Esophagus muscularis mucosa (tissue), 4 donors: ENCODE measurements at regions not wholly inside any gene's neighbourhood (a gene's known extent, or its start where the extent isn't known, plus 50 kb on each side); places are given as distances from the start of the nearest gene placed in this dataset.
"Not testable (repeated sequence)": the region's sequence is repeated elsewhere in the genome, so short reads cannot be mapped to it uniquely, and the experiment has no call there.

Source experiments
- DNase-seq: peaks from one replicate; pipeline ENCODE4 v3.0.0-alpha.2; 2017; ENCODE audit errors: extremely low spot score
- H3K27ac ChIP-seq, 4 donors: fragments of 200-600 bp; sonication (generic); replicated peaks in 1 of 4; 1 replicate in 3 of 4; 2 replicates in 1 of 4; pipeline ENCODE4 v1.5.1; 2016 to 2019; ENCODE audit warnings: mild to moderate bottlenecking in 1 of 4
- H3K27me3 ChIP-seq, 4 donors: fragments of 200-600 bp; sonication (generic); one replicate each; pipeline versions ENCODE4 v1.5.1 to v1.6.0; 2016 to 2019
- H3K36me3 ChIP-seq, 4 donors: fragments of 200-600 bp; sonication (generic); one replicate each; pipeline ENCODE4 v1.5.1; 2016 to 2019
- H3K4me1 ChIP-seq, 4 donors: fragments of 200-600 bp; sonication (generic); one replicate each; pipeline ENCODE4 v1.5.1; 2016 to 2019
- H3K4me3 ChIP-seq, 4 donors: fragments of 200-600 bp; sonication (generic); 1 replicate in 2 of 4; 2 replicates in 2 of 4; pipeline ENCODE4 v1.5.1; 2016 to 2019; ENCODE audit warnings: mild to moderate bottlenecking in 4 of 4, moderate library complexity in 1 of 4
- H3K9me3 ChIP-seq, 4 donors: fragments of 200-600 bp; sonication (generic); 1 replicate in 3 of 4; 2 replicates in 1 of 4; pipeline ENCODE4 v1.5.1; 2016 to 2019
- CTCF ChIP-seq, 3 experiments: fragments of 200-600 bp in 2 of 3; fragments of 450-650 bp in 1 of 3; sonication (generic) in 2 of 3; IDR thresholded peaks; one replicate each; pipeline ENCODE4 v1.5.1; 2017 to 2019; ENCODE audit warnings: antibody characterized with exemption in 3 of 3, mild to moderate bottlenecking in 2 of 3, moderate library complexity in 1 of 3
- EP300 ChIP-seq: sonication (generic); formaldehyde crosslinking; IDR thresholded peaks from one replicate; pipeline ENCODE4 v1.6.1; 2017; ENCODE audit warnings: antibody characterized with exemption
- POLR2A ChIP-seq: fragments of 450-650 bp; IDR thresholded peaks from one replicate; pipeline ENCODE4 v1.6.1; 2017; ENCODE audit warnings: antibody characterized with exemption, moderate library complexity, mild to moderate bottlenecking, low read depth
- POLR2AphosphoS5 ChIP-seq, 2 donors: sonication (generic); formaldehyde crosslinking; IDR thresholded peaks; one replicate each; pipeline ENCODE4 v1.6.1; 2017; ENCODE audit warnings: antibody characterized with exemption in 2 of 2
- WGBS: methylation state at CpG from one replicate; pipeline ENCODE4 v1.1.5; 2018; 5-methylcytosine and 5-hydroxymethylcytosine counted together
- intact Hi-C: fragments of 100-400 bp; cut with DNase I; formaldehyde crosslinking; loops from one replicate; pipeline ENCODE4 v1.15.1; 2023

GRCh38 chr2:187774551-187775071 lies 220.4 kb upstream of the TFPI start:
- H3K27ac ChIP-seq = no peak overlapping the region
- DNase-seq = no peak
- 85% methylated on average over 1 of the region's 1 CpG for WGBS
- no peaks in the 10 kb centered on the region for H3K9me3 ChIP-seq
- intact Hi-C loops = no loop called here
- H3K4me3 ChIP-seq = no peak overlapping the region
- no peak for TF ChIP-seq CTCF (IDR thresholded peaks at IDR 0.05)
- TF ChIP-seq POLR2AphosphoS5 (IDR thresholded peaks at IDR 0.05) = no peak
- TF ChIP-seq EP300 = no peak
- no peak for TF ChIP-seq POLR2A
- H3K27me3 ChIP-seq = no peaks in the 10 kb centered on the region
- no peaks in the 10 kb centered on the region for H3K4me1 ChIP-seq
- H3K36me3 ChIP-seq = no peaks in the 10 kb centered on the region

- intact Hi-C loops = no loop called here
- Histone ChIP-seq H3K9me3 (no peaks in the 10 kb centered on the region), H3K36me3 (no peaks in the 10 kb centered on the region), H3K27ac (no peak overlapping the region), H3K4me1 (no peaks in the 10 kb centered on the region), H3K4me3 (no peak overlapping the region), H3K27me3 (no peaks in the 10 kb centered on the region)
- DNase-seq = no peak
- TF ChIP-seq POLR2A (no peak), EP300 (no peak), CTCF (IDR thresholded peaks at IDR 0.05) (no peak), POLR2AphosphoS5 (IDR thresholded peaks at IDR 0.05) (no peak)
- WGBS = 75% methylated on average over 2 of the region's 2 CpGs
Observed at GRCh38 chr2:187775196-187775595, 221.0 kb upstream of the TFPI start.

GRCh38 chr2:187775651-187776050 lies 221.4 kb upstream of the TFPI start:
- no peaks in the 10 kb centered on the region for H3K27me3 ChIP-seq

GRCh38 chr2:187782301-187782700 lies 228.1 kb upstream of the TFPI start:
- Histone ChIP-seq H3K9me3 (no peaks in the 10 kb centered on the region), H3K4me1 (no peaks in the 10 kb centered on the region), H3K27me3 (no peaks in the 10 kb centered on the region), H3K36me3 (no peaks in the 10 kb centered on the region), H3K4me3 (no peak overlapping the region), H3K27ac (no peak overlapping the region)
- TF ChIP-seq POLR2AphosphoS5 (IDR thresholded peaks at IDR 0.05) (no peak), EP300 (no peak), CTCF (IDR thresholded peaks at IDR 0.05) (no peak), POLR2A (no peak)
- intact Hi-C loops = no loop called here
- DNase-seq = no peak

More at GRCh38 chr2:187775651-187776050, 221.4 kb upstream of the TFPI start:
- Histone ChIP-seq H3K4me3 (no peak overlapping the region), H3K4me1 (no peaks in the 10 kb centered on the region), H3K27ac (no peak overlapping the region), H3K9me3 (no peaks in the 10 kb centered on the region), H3K36me3 (no peaks in the 10 kb centered on the region)
- intact Hi-C loops = no loop called here
- no peak for DNase-seq
- TF ChIP-seq EP300 (no peak), POLR2A (no peak), POLR2AphosphoS5 (IDR thresholded peaks at IDR 0.05) (no peak), CTCF (IDR thresholded peaks at IDR 0.05) (no peak)
- WGBS = 80% methylated on average over 1 of the region's 1 CpG

GRCh38 chr2:187783446-187783845 lies 229.2 kb upstream of the TFPI start:
- H3K9me3 ChIP-seq = no peaks in the 10 kb centered on the region
- TF ChIP-seq POLR2A (no peak), POLR2AphosphoS5 (IDR thresholded peaks at IDR 0.05) (no peak), EP300 (no peak), CTCF (IDR thresholded peaks at IDR 0.05) (no peak)
- 86% methylated on average over 1 of the region's 1 CpG for WGBS
- no peaks in the 10 kb centered on the region for H3K4me1 ChIP-seq
- intact Hi-C loops = no loop called here
- no peak overlapping the region for H3K27ac ChIP-seq
- DNase-seq = no peak
- no peak overlapping the region for H3K4me3 ChIP-seq
- H3K27me3 ChIP-seq = no peaks in the 10 kb centered on the region
- H3K36me3 ChIP-seq = no peaks in the 10 kb centered on the region

- H3K27ac ChIP-seq, intact Hi-C loops, H3K27me3 ChIP-seq, H3K36me3 ChIP-seq, H3K4me1 ChIP-seq, H3K9me3 ChIP-seq, H3K4me3 ChIP-seq, DNase-seq: not testable (repeated sequence)
- WGBS = 59% methylated on average over 3 of the region's 3 CpGs
Observed at GRCh38 chr2:187784138-187784537, 229.9 kb upstream of the TFPI start.
